Mononuclear cell (primary cell): ENCODE measurements at regions not wholly inside any gene's neighbourhood (a gene's known extent, or its start where the extent isn't known, plus 50 kb on each side); places are given as distances from the start of the nearest gene placed in this dataset.

Source experiments
- H3K27me3 ChIP-seq: 2 replicates; pipeline ENCODE4 v1.6.0; 2011; ENCODE audit warnings: low read length, control low read depth; ENCODE audit not compliant: insufficient read depth
- H3K4me1 ChIP-seq: 2 replicates; pipeline ENCODE4 v1.5.1; 2011; ENCODE audit warnings: mild to moderate bottlenecking, low read length, control low read depth; ENCODE audit not compliant: insufficient read depth
- H3K4me3 ChIP-seq: 2 replicates; pipeline ENCODE4 v1.5.1; 2011; ENCODE audit warnings: mild to moderate bottlenecking, low read length, moderate library complexity
- H3K9me3 ChIP-seq: 2 replicates; pipeline ENCODE4 v1.5.1; 2011; ENCODE audit warnings: low read depth, mild to moderate bottlenecking, control low read depth, low read length

GRCh38 chr2:55108456-55109160 is 58.4 kb upstream of the RTN4 start:
- H3K9me3 ChIP-seq = no peaks in the 10 kb centered on the region
- peaks cover 36% of the 10 kb centered on the region for H3K4me1 ChIP-seq
- H3K4me3 ChIP-seq = no peak overlapping the region
- H3K27me3 ChIP-seq = no peaks in the 10 kb centered on the region

GRCh38 chr2:55107436-55107835 is 57.2 kb upstream of the RTN4 start:
- no peak overlapping the region for H3K4me3 ChIP-seq
- H3K27me3 ChIP-seq = no peaks in the 10 kb centered on the region
- H3K4me1 ChIP-seq = peaks cover 24% of the 10 kb centered on the region
- H3K9me3 ChIP-seq = no peaks in the 10 kb centered on the region

- no peaks in the 10 kb centered on the region for H3K27me3 ChIP-seq
- peaks cover 11% of the 10 kb centered on the region for H3K4me1 ChIP-seq
- H3K9me3 ChIP-seq = no peaks in the 10 kb centered on the region
- H3K4me3 ChIP-seq = no peak overlapping the region
These were observed 55.9 kb upstream of the RTN4 start for GRCh38 chr2:55106148-55106547.

- Histone ChIP-seq H3K27me3 (no peaks in the 10 kb centered on the region), H3K4me1 (peaks cover 12% of the 10 kb centered on the region), H3K9me3 (no peaks in the 10 kb centered on the region), H3K4me3 (no peak overlapping the region)
These were observed 55.2 kb upstream of the RTN4 start for GRCh38 chr2:55105456-55105855.

- no peaks in the 10 kb centered on the region for H3K9me3 ChIP-seq
- H3K27me3 ChIP-seq = no peaks in the 10 kb centered on the region
- no peak overlapping the region for H3K4me3 ChIP-seq
- peaks cover 24% of the 10 kb centered on the region for H3K4me1 ChIP-seq
These were observed 52.8 kb upstream of the RTN4 start for GRCh38 chr2:55103046-55103445.

- Histone ChIP-seq H3K27me3 (no peaks in the 10 kb centered on the region), H3K4me3 (no peak overlapping the region), H3K4me1 (peaks cover 24% of the 10 kb centered on the region), H3K9me3 (no peaks in the 10 kb centered on the region)
These were observed 52.0 kb upstream of the RTN4 start for GRCh38 chr2:55102056-55102812.

GRCh38 chr2:55101466-55101865 is 51.2 kb upstream of the RTN4 start:
- Histone ChIP-seq H3K9me3 (no peaks in the 10 kb centered on the region), H3K4me1 (peaks cover 27% of the 10 kb centered on the region), H3K4me3 (no peak overlapping the region), H3K27me3 (no peaks in the 10 kb centered on the region)

GRCh38 chr2:55099878-55100820 is 49.9 kb upstream of the RTN4 start:
- H3K4me3 ChIP-seq = no peak overlapping the region

More at GRCh38 chr2:55099878-55100820, 49.9 kb upstream of the RTN4 start:
- H3K27me3 ChIP-seq = no peaks in the 10 kb centered on the region
- H3K4me1 ChIP-seq = peaks cover 29% of the 10 kb centered on the region
- no peaks in the 10 kb centered on the region for H3K9me3 ChIP-seq
